Gastrocnemius medialis (tissue), 4 donors: ENCODE measurements at regions not wholly inside any gene's neighbourhood (a gene's known extent, or its start where the extent isn't known, plus 50 kb on each side); places are given as distances from the start of the nearest gene placed in this dataset.

Experiments
- CTCF ChIP-seq, 5 experiments: fragments of 450-650 bp in 3 of 5; fragments of 200-600 bp in 2 of 5; sonication (generic) in 2 of 5; IDR thresholded peaks in 4 of 5; conservative IDR thresholded peaks in 1 of 5; 1 replicate in 4 of 5; 2 replicates in 1 of 5; pipeline ENCODE4 v1.5.1; 2016 to 2019; ENCODE audit warnings: antibody characterized with exemption in 5 of 5, mild to moderate bottlenecking in 3 of 5, moderate library complexity in 3 of 5
- POLR2A ChIP-seq, 2 donors: fragments of 450-650 bp; IDR thresholded peaks; one replicate each; pipeline ENCODE4 v1.6.1; 2017; ENCODE audit warnings: antibody characterized with exemption in 2 of 2, mild to moderate bottlenecking in 2 of 2, moderate library complexity in 2 of 2

- TF ChIP-seq CTCF (IDR thresholded peaks at IDR 0.05 in 4 of 5, conservative IDR thresholded peaks at IDR 0.05 in 1 of 5) (no peak), POLR2A (IDR thresholded peaks at IDR 0.05) (no peak)
These were observed 459.5 kb downstream of the KIF16B start for GRCh38 chr20:16113736-16114135.
